ENCODE measurements at regions not wholly inside any gene's neighbourhood (a gene's known extent, or its start where the extent isn't known, plus 50 kb on each side); places are given as distances from the start of the nearest gene placed in this dataset.

- no peak overlapping the region for H3K4ac ChIP-seq (ENCODE audit: low read depth, low read length)
- H3K4me2 ChIP-seq (ENCODE audit: low read length): no peak overlapping the region
- no peak overlapping the region for H4K8ac ChIP-seq (ENCODE audit: low read depth, low read length)
- H3K27me3 ChIP-seq (ENCODE audit: insufficient read depth, low read length): no peaks in the 10 kb centered on the region
- H3K9ac ChIP-seq (ENCODE audit: low read length): no peak overlapping the region
- H4K12ac ChIP-seq (ENCODE audit: low read depth, low read length): no peak overlapping the region
- H3K9me3 ChIP-seq (ENCODE audit: insufficient read depth, low read depth, low read length): no peaks in the 10 kb centered on the region
- no peak overlapping the region for H2AK5ac ChIP-seq (ENCODE audit: low read length)
- no peak overlapping the region for H4K91ac ChIP-seq (ENCODE audit: low read depth, low read length)
- no peak overlapping the region for H2AFZ ChIP-seq (ENCODE audit: insufficient read depth, low read length, poor library complexity)
- no peaks in the 10 kb centered on the region for H3K79me1 ChIP-seq (ENCODE audit: low read length)
- H3K14ac ChIP-seq (ENCODE audit: low read length): no peak overlapping the region
- no peak overlapping the region for H3K23ac ChIP-seq (ENCODE audit: low read length)
- no peak overlapping the region for H2BK5ac ChIP-seq (ENCODE audit: low read depth, low read length, poor library complexity)
- H2BK120ac ChIP-seq (ENCODE audit: insufficient read depth, low read length, poor library complexity): no peak overlapping the region
- H3K36me3 ChIP-seq (ENCODE audit: control insufficient read depth in 1 of 2, insufficient read depth in 2 of 2, low read length in 2 of 2): no peaks in the 10 kb centered on the region
- no peaks in the 10 kb centered on the region for H3K4me1 ChIP-seq (ENCODE audit: control insufficient read depth in 1 of 2, insufficient read depth in 2 of 2, low read length in 2 of 2)
- no peaks in the 10 kb centered on the region for H3K79me2 ChIP-seq (ENCODE audit: control insufficient read depth, insufficient read depth, low read length, poor library complexity)
- H2BK12ac ChIP-seq (ENCODE audit: low read length): no peak overlapping the region
- H3K27ac ChIP-seq (ENCODE audit: low read depth, low read length): no peak overlapping the region
- no CpG with 5 or more reads among the region's 2 CpGs for WGBS (ENCODE audit: extremely low coverage, insufficient coverage, insufficient read length)
- DNase-seq: no peak
- no peak overlapping the region for H3K18ac ChIP-seq (ENCODE audit: low read length)
- H3K4me3 ChIP-seq (ENCODE audit: low read depth, low read length): no peak overlapping the region
Measured at GRCh38 chr3:146851665-146852064, 246.5 kb upstream of the PLSCR5 start.

DNA sequence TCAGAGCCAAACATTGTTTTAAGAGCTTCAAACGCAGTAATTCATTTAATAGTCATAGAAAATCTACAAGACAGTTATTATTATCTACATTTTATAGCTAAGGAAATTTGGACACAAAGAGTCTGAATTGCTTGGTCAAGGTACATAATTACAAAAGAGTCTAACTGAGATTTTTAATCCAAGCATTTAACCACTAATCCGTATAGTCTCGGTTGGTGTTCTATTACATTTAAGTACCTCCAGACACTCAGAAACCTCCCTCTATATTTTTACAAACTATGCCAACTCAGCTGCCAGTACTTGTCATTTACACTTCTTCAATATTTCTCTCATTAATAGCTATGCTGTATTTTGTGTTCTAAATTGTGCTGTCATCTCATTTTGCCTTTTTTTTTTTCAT is 240.2 kb upstream of the PLSCR5 start:
- Histone ChIP-seq H2AFZ (ENCODE audit: insufficient read depth, low read length, poor library complexity) (no peak overlapping the region), H3K27ac (ENCODE audit: low read depth, low read length) (no peak overlapping the region), H2AK5ac (ENCODE audit: low read length) (no peak overlapping the region), H3K9me3 (ENCODE audit: insufficient read depth, low read depth, low read length) (no peaks in the 10 kb centered on the region), H3K79me2 (ENCODE audit: control insufficient read depth, insufficient read depth, low read length, poor library complexity) (no peaks in the 10 kb centered on the region), H3K4me1 (ENCODE audit: control insufficient read depth in 1 of 2, insufficient read depth in 2 of 2, low read length in 2 of 2) (no peaks in the 10 kb centered on the region), H4K12ac (ENCODE audit: low read depth, low read length) (no peak overlapping the region), H3K36me3 (ENCODE audit: control insufficient read depth in 1 of 2, insufficient read depth in 2 of 2, low read length in 2 of 2) (no peaks in the 10 kb centered on the region), H2BK12ac (ENCODE audit: low read length) (no peak overlapping the region), H3K4me3 (ENCODE audit: low read depth, low read length) (no peak overlapping the region), H3K18ac (ENCODE audit: low read length) (no peak overlapping the region), H3K9ac (ENCODE audit: low read length) (no peak overlapping the region), H3K4me2 (ENCODE audit: low read length) (no peak overlapping the region), H2BK120ac (ENCODE audit: insufficient read depth, low read length, poor library complexity) (no peak overlapping the region), H3K14ac (ENCODE audit: low read length) (no peak overlapping the region), H4K8ac (ENCODE audit: low read depth, low read length) (no peak overlapping the region), H4K91ac (ENCODE audit: low read depth, low read length) (no peak overlapping the region), H3K4ac (ENCODE audit: low read depth, low read length) (no peak overlapping the region), H3K27me3 (ENCODE audit: insufficient read depth, low read length) (no peaks in the 10 kb centered on the region), H3K79me1 (ENCODE audit: low read length) (no peaks in the 10 kb centered on the region), H3K23ac (ENCODE audit: low read length) (no peak overlapping the region), H2BK5ac (ENCODE audit: low read depth, low read length, poor library complexity) (no peak overlapping the region)
- no peak for DNase-seq
- no CpG with 5 or more reads among the region's 3 CpGs for WGBS (ENCODE audit: extremely low coverage, insufficient coverage, insufficient read length)

DNA sequence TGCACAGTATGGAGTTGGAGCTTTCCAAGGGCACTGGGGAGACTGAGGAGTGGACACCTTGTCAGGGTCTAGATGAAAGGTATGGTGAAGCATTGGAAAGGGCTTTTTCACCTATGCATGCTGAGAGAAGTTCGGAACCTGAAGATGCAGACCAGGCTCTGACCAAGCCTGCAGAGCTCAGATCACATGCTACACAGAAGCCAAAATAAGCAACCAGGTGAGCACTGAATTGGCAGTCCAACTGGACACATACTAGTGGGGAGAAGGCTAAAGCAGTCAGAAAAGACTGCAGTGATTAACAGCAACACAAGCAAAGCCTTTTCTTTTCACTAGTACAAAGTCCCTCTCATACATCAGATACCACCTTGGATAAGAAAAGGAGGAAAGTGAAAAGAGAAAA is 238.3 kb upstream of the PLSCR5 start:
- H3K4me3 ChIP-seq (ENCODE audit: low read depth, low read length): no peak overlapping the region
- H3K14ac ChIP-seq (ENCODE audit: low read length): no peak overlapping the region
- no peak overlapping the region for H3K4me2 ChIP-seq (ENCODE audit: low read length)
- no peak overlapping the region for H3K27ac ChIP-seq (ENCODE audit: low read depth, low read length)
- no peak overlapping the region for H4K8ac ChIP-seq (ENCODE audit: low read depth, low read length)
- H2AK5ac ChIP-seq (ENCODE audit: low read length): no peak overlapping the region
- no peak overlapping the region for H2BK120ac ChIP-seq (ENCODE audit: insufficient read depth, low read length, poor library complexity)
- no peaks in the 10 kb centered on the region for H3K79me2 ChIP-seq (ENCODE audit: control insufficient read depth, insufficient read depth, low read length, poor library complexity)
- WGBS (ENCODE audit: extremely low coverage, insufficient coverage, insufficient read length): no CpG with 5 or more reads among the region's 1 CpG
- no peak for DNase-seq
- no peak overlapping the region for H3K23ac ChIP-seq (ENCODE audit: low read length)
- no peak overlapping the region for H3K9ac ChIP-seq (ENCODE audit: low read length)
- H3K4ac ChIP-seq (ENCODE audit: low read depth, low read length): no peak overlapping the region
- H3K18ac ChIP-seq (ENCODE audit: low read length): no peak overlapping the region
- H4K12ac ChIP-seq (ENCODE audit: low read depth, low read length): no peak overlapping the region
- H2AFZ ChIP-seq (ENCODE audit: insufficient read depth, low read length, poor library complexity): no peak overlapping the region
- H3K4me1 ChIP-seq (ENCODE audit: control insufficient read depth in 1 of 2, insufficient read depth in 2 of 2, low read length in 2 of 2): no peaks in the 10 kb centered on the region
- H4K91ac ChIP-seq (ENCODE audit: low read depth, low read length): no peak overlapping the region
- no peaks in the 10 kb centered on the region for H3K79me1 ChIP-seq (ENCODE audit: low read length)
- no peak overlapping the region for H2BK12ac ChIP-seq (ENCODE audit: low read length)
- no peaks in the 10 kb centered on the region for H3K9me3 ChIP-seq (ENCODE audit: insufficient read depth, low read depth, low read length)
- H3K27me3 ChIP-seq (ENCODE audit: insufficient read depth, low read length): no peaks in the 10 kb centered on the region
- H2BK5ac ChIP-seq (ENCODE audit: low read depth, low read length, poor library complexity): no peak overlapping the region
- no peaks in the 10 kb centered on the region for H3K36me3 ChIP-seq (ENCODE audit: control insufficient read depth in 1 of 2, insufficient read depth in 2 of 2, low read length in 2 of 2)

DNA sequence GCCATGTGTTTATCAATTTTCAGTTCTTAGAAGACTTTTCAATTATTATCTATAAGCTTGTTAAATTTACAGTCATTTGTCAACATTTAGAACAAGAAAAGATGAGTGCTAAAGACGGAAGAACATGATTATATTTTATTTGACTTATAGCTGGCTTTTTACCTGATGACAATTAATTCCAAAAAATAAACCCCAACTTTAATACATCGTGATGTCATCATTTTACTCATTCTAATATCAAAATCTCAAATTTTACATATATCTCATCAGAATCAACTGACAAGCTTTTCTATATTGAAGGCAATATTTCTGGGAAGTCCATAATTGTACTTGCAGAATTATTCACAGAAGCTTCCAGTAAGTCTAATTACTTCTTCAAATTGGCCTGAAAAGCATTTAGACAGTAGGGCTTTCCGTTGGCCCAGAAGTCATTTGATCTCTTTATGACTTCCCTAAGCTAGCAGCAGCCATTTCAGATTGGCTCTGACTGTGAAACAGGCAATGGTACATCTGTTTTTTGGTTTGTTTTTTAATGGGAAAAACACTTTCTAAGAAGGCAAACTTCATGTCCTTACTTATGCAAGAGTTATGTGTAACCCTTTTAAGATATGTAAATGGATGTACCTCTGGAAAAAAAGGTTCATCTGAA is 234.7 kb upstream of the PLSCR5 start:
- Histone ChIP-seq H3K4ac (ENCODE audit: low read depth, low read length) (no peak overlapping the region), H3K23ac (ENCODE audit: low read length) (no peak overlapping the region), H3K4me3 (ENCODE audit: low read depth, low read length) (no peak overlapping the region), H2BK120ac (ENCODE audit: insufficient read depth, low read length, poor library complexity) (no peak overlapping the region), H3K4me1 (ENCODE audit: control insufficient read depth in 1 of 2, insufficient read depth in 2 of 2, low read length in 2 of 2) (no peaks in the 10 kb centered on the region), H2AK5ac (ENCODE audit: low read length) (no peak overlapping the region), H2AFZ (ENCODE audit: insufficient read depth, low read length, poor library complexity) (no peak overlapping the region), H3K14ac (ENCODE audit: low read length) (no peak overlapping the region), H3K79me2 (ENCODE audit: control insufficient read depth, insufficient read depth, low read length, poor library complexity) (no peaks in the 10 kb centered on the region), H3K18ac (ENCODE audit: low read length) (no peak overlapping the region), H2BK12ac (ENCODE audit: low read length) (no peak overlapping the region), H4K12ac (ENCODE audit: low read depth, low read length) (no peak overlapping the region), H3K9me3 (ENCODE audit: insufficient read depth, low read depth, low read length) (no peaks in the 10 kb centered on the region), H4K8ac (ENCODE audit: low read depth, low read length) (no peak overlapping the region), H3K4me2 (ENCODE audit: low read length) (no peak overlapping the region), H3K27ac (ENCODE audit: low read depth, low read length) (no peak overlapping the region), H3K27me3 (ENCODE audit: insufficient read depth, low read length) (no peaks in the 10 kb centered on the region), H3K79me1 (ENCODE audit: low read length) (no peaks in the 10 kb centered on the region), H3K36me3 (ENCODE audit: control insufficient read depth in 1 of 2, insufficient read depth in 2 of 2, low read length in 2 of 2) (no peaks in the 10 kb centered on the region), H3K9ac (ENCODE audit: low read length) (no peak overlapping the region), H2BK5ac (ENCODE audit: low read depth, low read length, poor library complexity) (no peak overlapping the region), H4K91ac (ENCODE audit: low read depth, low read length) (no peak overlapping the region)
- no peak for DNase-seq
- 100% methylated on average over 1 of the region's 3 CpGs for WGBS (ENCODE audit: extremely low coverage, insufficient coverage, insufficient read length)
